ENCODE measurements at regions not wholly inside any gene's neighbourhood (a gene's known extent, or its start where the extent isn't known, plus 50 kb on each side); places are given as distances from the start of the nearest gene placed in this dataset.
"Not testable (repeated sequence)": the region's sequence is repeated elsewhere in the genome, so short reads cannot be mapped to it uniquely, and the experiment has no call there.

DNA sequence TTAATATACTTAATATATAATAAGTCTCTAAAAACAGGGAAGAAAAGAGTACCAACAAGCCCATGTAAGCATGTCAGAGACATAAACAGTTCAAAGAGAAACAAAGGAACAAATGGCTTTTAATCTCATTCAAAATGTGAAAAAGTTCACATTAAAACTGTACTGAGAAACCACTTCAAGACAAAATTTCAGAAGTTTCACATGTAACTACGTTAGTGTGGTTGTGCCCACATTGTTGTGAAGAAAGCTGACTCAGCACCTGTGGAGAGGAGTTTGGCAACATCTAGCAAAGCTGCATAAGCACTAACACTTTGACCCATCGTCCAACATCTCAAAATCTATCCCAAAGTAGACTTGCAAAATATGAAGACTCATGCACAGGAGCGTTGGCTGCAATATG lies 82.6 kb downstream of the NAPG start:
- POLR2A ChIA-PET (ENCODE audit: partially characterized antibody) = interaction anchor here (1.1 kb wide), 1 partner anchor 1618 kb away, joined by 5 read pairs; no protein-coding TSS in a partner anchor
- WGBS, 2 experiments (ENCODE audit: extremely low coverage in 1 of 2, insufficient coverage in 1 of 2, insufficient read length in 1 of 2, insufficient replicate concordance in 2 of 2, low coverage in 1 of 2, low lambda C conversion rate in 2 of 2, missing lambda C conversion rate in 1 of 2) = 79% methylated on average over 1 of the region's 3 CpGs; no CpG with 5 or more reads in 1 of the 2 experiments

DNA sequence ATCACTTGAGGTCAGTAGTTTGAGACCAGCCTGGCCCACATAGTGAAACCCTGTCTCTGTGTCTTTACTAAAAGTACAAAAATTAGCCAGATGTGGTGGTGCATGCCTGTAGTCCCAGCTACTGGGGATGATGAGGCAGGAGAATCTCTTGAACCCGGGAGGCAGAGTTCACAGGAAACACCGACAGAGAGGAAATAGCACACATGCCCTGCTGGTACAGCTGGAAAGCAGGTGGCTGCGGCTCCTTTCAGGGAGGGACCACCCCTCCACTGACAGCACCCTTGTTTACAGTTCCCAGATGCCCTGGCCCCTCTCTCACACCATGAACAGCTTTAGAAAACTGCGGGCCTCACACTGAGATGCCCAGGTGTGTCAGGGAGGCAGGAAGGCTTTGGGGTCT lies 83.2 kb downstream of the NAPG start:
- H4K5ac ChIP-seq (ENCODE audit: insufficient read length, low read depth, low read length); H3K56ac ChIP-seq (replicated peaks; ENCODE audit: insufficient read length, low read depth, low read length); H3K79me2 ChIP-seq (ENCODE audit: control insufficient read depth in 1 of 2, insufficient read depth in 2 of 2, low read length in 2 of 2); H3K23ac ChIP-seq (ENCODE audit: insufficient read length); H4K91ac ChIP-seq (replicated peaks; ENCODE audit: insufficient read length, low read length); H3K79me1 ChIP-seq (ENCODE audit: low read depth, low read length); H2BK15ac ChIP-seq (ENCODE audit: low read length); H3K18ac ChIP-seq (ENCODE audit: extremely low read depth, low read length); H2AK5ac ChIP-seq (ENCODE audit: low read depth, low read length); H4K20me1 ChIP-seq (replicated peaks in 1 of 2; ENCODE audit: control insufficient read depth in 1 of 2, insufficient read depth in 2 of 2, low read length in 2 of 2); H2AFZ ChIP-seq (ENCODE audit: low read length); H3K4me3 ChIP-seq (ENCODE audit: extremely low read depth in 1 of 4, insufficient read depth in 2 of 4, low read depth in 3 of 4, low read length in 4 of 4); DNase-seq (ENCODE audit: low read depth in 1 of 2, low spot score in 2 of 2); FAIRE-seq; H3K4ac ChIP-seq (replicated peaks; ENCODE audit: insufficient read length, low read depth, low read length); H2BK120ac ChIP-seq (replicated peaks; ENCODE audit: low read depth, low read length); H2BK5ac ChIP-seq (ENCODE audit: low read depth, low read length); H3K9me3 ChIP-seq (ENCODE audit: insufficient read depth in 2 of 2, low read depth in 1 of 2, low read length in 1 of 2); H2BK20ac ChIP-seq (ENCODE audit: low read length); H2BK12ac ChIP-seq (ENCODE audit: low read depth, low read length); H3K23me2 ChIP-seq (ENCODE audit: low read depth, low read length); H3K4me1 ChIP-seq (replicated peaks in 1 of 4; ENCODE audit: control insufficient read depth in 3 of 4, insufficient read depth in 4 of 4, low read length in 3 of 4); H3K27ac ChIP-seq (ENCODE audit: low read depth, low read length); H3K14ac ChIP-seq (ENCODE audit: insufficient read length); H3K36me3 ChIP-seq (ENCODE audit: control insufficient read depth in 2 of 4, insufficient read depth in 4 of 4, low read length in 3 of 4); CTCF ChIA-PET (ENCODE audit: partially characterized antibody); H3K9ac ChIP-seq (replicated peaks in 1 of 4; ENCODE audit: extremely low read depth in 1 of 4, low read depth in 3 of 4, low read length in 3 of 4); H3K4me2 ChIP-seq (ENCODE audit: insufficient read depth in 1 of 2, low read depth in 2 of 2, low read length in 2 of 2); H4K8ac ChIP-seq (ENCODE audit: extremely low read depth, insufficient read depth, low read length); H3K27me3 ChIP-seq (replicated peaks in 1 of 4; ENCODE audit: control insufficient read depth in 3 of 4, extremely low read depth in 1 of 4, insufficient read depth in 3 of 4, low read length in 3 of 4): not testable (repeated sequence)
- WGBS, 2 experiments (ENCODE audit: extremely low coverage in 1 of 2, insufficient coverage in 1 of 2, insufficient read length in 1 of 2, insufficient replicate concordance in 2 of 2, low coverage in 1 of 2, low lambda C conversion rate in 2 of 2, missing lambda C conversion rate in 1 of 2) = 87% methylated on average over 2 of the region's 4 CpGs; no CpG with 5 or more reads in 1 of the 2 experiments
- POLR2A ChIA-PET (ENCODE audit: partially characterized antibody) = interaction anchor here (1.1 kb wide), 1 partner anchor 1617 kb away, joined by 5 read pairs; no protein-coding TSS in a partner anchor

More for the DNA sequence above, 82.6 kb downstream of the NAPG start:
- H3K4me2 ChIP-seq (ENCODE audit: insufficient read depth in 1 of 2, low read depth in 2 of 2, low read length in 2 of 2); H3K4ac ChIP-seq (replicated peaks; ENCODE audit: insufficient read length, low read depth, low read length); H4K8ac ChIP-seq (ENCODE audit: extremely low read depth, insufficient read depth, low read length); H2BK5ac ChIP-seq (ENCODE audit: low read depth, low read length); H3K79me2 ChIP-seq (ENCODE audit: control insufficient read depth in 1 of 2, insufficient read depth in 2 of 2, low read length in 2 of 2); H3K36me3 ChIP-seq (ENCODE audit: control insufficient read depth in 2 of 4, insufficient read depth in 4 of 4, low read length in 3 of 4); H2AFZ ChIP-seq (ENCODE audit: low read length); H3K9ac ChIP-seq (replicated peaks in 1 of 4; ENCODE audit: extremely low read depth in 1 of 4, low read depth in 3 of 4, low read length in 3 of 4); H3K27ac ChIP-seq (ENCODE audit: low read depth, low read length); H2BK120ac ChIP-seq (replicated peaks; ENCODE audit: low read depth, low read length); H3K27me3 ChIP-seq (replicated peaks in 1 of 4; ENCODE audit: control insufficient read depth in 3 of 4, extremely low read depth in 1 of 4, insufficient read depth in 3 of 4, low read length in 3 of 4); H3K18ac ChIP-seq (ENCODE audit: extremely low read depth, low read length); H3K14ac ChIP-seq (ENCODE audit: insufficient read length); H2BK12ac ChIP-seq (ENCODE audit: low read depth, low read length); H3K23me2 ChIP-seq (ENCODE audit: low read depth, low read length); H3K56ac ChIP-seq (replicated peaks; ENCODE audit: insufficient read length, low read depth, low read length); H4K91ac ChIP-seq (replicated peaks; ENCODE audit: insufficient read length, low read length); H3K79me1 ChIP-seq (ENCODE audit: low read depth, low read length); H2BK15ac ChIP-seq (ENCODE audit: low read length); H2AK5ac ChIP-seq (ENCODE audit: low read depth, low read length); H3K9me3 ChIP-seq (ENCODE audit: insufficient read depth in 2 of 2, low read depth in 1 of 2, low read length in 1 of 2); H3K4me1 ChIP-seq (replicated peaks in 1 of 4; ENCODE audit: control insufficient read depth in 3 of 4, insufficient read depth in 4 of 4, low read length in 3 of 4); CTCF ChIA-PET (ENCODE audit: partially characterized antibody); H3K23ac ChIP-seq (ENCODE audit: insufficient read length); H2BK20ac ChIP-seq (ENCODE audit: low read length); FAIRE-seq; H3K4me3 ChIP-seq (ENCODE audit: extremely low read depth in 1 of 4, insufficient read depth in 2 of 4, low read depth in 3 of 4, low read length in 4 of 4); H4K5ac ChIP-seq (ENCODE audit: insufficient read length, low read depth, low read length); H4K20me1 ChIP-seq (replicated peaks in 1 of 2; ENCODE audit: control insufficient read depth in 1 of 2, insufficient read depth in 2 of 2, low read length in 2 of 2); DNase-seq (ENCODE audit: low read depth in 1 of 2, low spot score in 2 of 2): not testable (repeated sequence)
